B cell (primary cell): ENCODE measurements at regions not wholly inside any gene's neighbourhood (a gene's known extent, or its start where the extent isn't known, plus 50 kb on each side); places are given as distances from the start of the nearest gene placed in this dataset.

Source experiments
- EZH2 ChIP-seq: IDR thresholded peaks from 2 replicates; pipeline ENCODE4 v1.6.1; 2012; ENCODE audit warnings: borderline replicate concordance, low read depth, mild to moderate bottlenecking, moderate library complexity, low read length; ENCODE audit not compliant: insufficient read depth, poor library complexity, severe bottlenecking
- TF ChIP-seq, protein P1 (sequence below): fragments of 200-600 bp; IDR thresholded peaks from one replicate; pipeline ENCODE4 v1.8.0; 2022; ENCODE audit warnings: antibody characterized with exemption, mild to moderate bottlenecking

GRCh38 chr2:62597323-62597722 is 91.3 kb upstream of the TMEM17 start:
- no peak for TF ChIP-seq EZH2
- TF ChIP-seq, protein P1, sequence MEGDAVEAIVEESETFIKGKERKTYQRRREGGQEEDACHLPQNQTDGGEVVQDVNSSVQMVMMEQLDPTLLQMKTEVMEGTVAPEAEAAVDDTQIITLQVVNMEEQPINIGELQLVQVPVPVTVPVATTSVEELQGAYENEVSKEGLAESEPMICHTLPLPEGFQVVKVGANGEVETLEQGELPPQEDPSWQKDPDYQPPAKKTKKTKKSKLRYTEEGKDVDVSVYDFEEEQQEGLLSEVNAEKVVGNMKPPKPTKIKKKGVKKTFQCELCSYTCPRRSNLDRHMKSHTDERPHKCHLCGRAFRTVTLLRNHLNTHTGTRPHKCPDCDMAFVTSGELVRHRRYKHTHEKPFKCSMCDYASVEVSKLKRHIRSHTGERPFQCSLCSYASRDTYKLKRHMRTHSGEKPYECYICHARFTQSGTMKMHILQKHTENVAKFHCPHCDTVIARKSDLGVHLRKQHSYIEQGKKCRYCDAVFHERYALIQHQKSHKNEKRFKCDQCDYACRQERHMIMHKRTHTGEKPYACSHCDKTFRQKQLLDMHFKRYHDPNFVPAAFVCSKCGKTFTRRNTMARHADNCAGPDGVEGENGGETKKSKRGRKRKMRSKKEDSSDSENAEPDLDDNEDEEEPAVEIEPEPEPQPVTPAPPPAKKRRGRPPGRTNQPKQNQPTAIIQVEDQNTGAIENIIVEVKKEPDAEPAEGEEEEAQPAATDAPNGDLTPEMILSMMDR = no peak
